ENCODE measurements at regions not wholly inside any gene's neighbourhood (a gene's known extent, or its start where the extent isn't known, plus 50 kb on each side); places are given as distances from the start of the nearest gene placed in this dataset.

GRCh38 chr7:42763137-42763551, 148.7 kb downstream of the C7orf25 start:
- peaks cover 13% of the 10 kb centered on the region for H3K27me3 Mint-ChIP-seq
- H3K27ac Mint-ChIP-seq, result no peak overlapping the region
- peaks cover 4% of the 10 kb centered on the region for H3K9me3 Mint-ChIP-seq (ENCODE audit: low read depth)
- no peak for DNase-seq (ENCODE audit: low spot score, unreplicated experiment)
- no peaks in the 10 kb centered on the region for H3K36me3 Mint-ChIP-seq (ENCODE audit: insufficient read depth)
- no peak for TF ChIP-seq CTCF (IDR thresholded peaks at IDR 0.05; ENCODE audit: unreplicated experiment)
- no peak overlapping the region for H3K4me3 Mint-ChIP-seq (ENCODE audit: low read depth)
- H3K4me1 Mint-ChIP-seq (ENCODE audit: low read depth), result no peaks in the 10 kb centered on the region

- DNase-seq (ENCODE audit: low spot score, unreplicated experiment), result no peak
- H3K4me3 Mint-ChIP-seq (ENCODE audit: low read depth), result no peak overlapping the region
- H3K36me3 Mint-ChIP-seq (ENCODE audit: insufficient read depth), result no peaks in the 10 kb centered on the region
- H3K9me3 Mint-ChIP-seq (ENCODE audit: low read depth), result peaks cover 4% of the 10 kb centered on the region
- H3K4me1 Mint-ChIP-seq (ENCODE audit: low read depth), result no peaks in the 10 kb centered on the region
- H3K27ac Mint-ChIP-seq, result no peak overlapping the region
- TF ChIP-seq CTCF (IDR thresholded peaks at IDR 0.05; ENCODE audit: unreplicated experiment), result no peak
- H3K27me3 Mint-ChIP-seq, result peaks cover 9% of the 10 kb centered on the region
Measured at GRCh38 chr7:42761486-42761885, 150.4 kb downstream of the C7orf25 start.

DNA sequence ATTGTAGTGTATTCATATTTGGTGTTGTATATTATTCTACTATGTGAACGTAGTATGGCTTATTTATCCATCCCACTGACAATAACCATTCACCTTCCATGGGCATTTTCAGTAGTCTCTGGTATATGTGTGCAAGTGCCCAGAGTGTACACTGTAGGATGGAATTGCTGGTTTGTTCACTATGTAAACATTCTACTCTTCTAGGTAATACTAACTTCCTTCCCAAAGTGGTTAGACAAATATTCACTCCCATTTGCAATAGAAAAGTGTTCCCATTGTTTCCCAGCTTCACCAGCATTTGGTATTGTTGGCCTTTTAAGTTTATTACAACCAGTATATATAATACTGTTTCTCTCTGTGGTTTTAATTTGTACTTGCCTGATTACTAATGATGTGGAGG, 153.7 kb downstream of the C7orf25 start:
- H3K27me3 Mint-ChIP-seq, result peaks cover 3% of the 10 kb centered on the region
- no peaks in the 10 kb centered on the region for H3K4me1 Mint-ChIP-seq (ENCODE audit: low read depth)
- H3K9me3 Mint-ChIP-seq (ENCODE audit: low read depth), result peaks cover 4% of the 10 kb centered on the region
- TF ChIP-seq CTCF (IDR thresholded peaks at IDR 0.05; ENCODE audit: unreplicated experiment), result no peak
- H3K36me3 Mint-ChIP-seq (ENCODE audit: insufficient read depth), result no peaks in the 10 kb centered on the region
- no peak overlapping the region for H3K4me3 Mint-ChIP-seq (ENCODE audit: low read depth)
- no peak for DNase-seq (ENCODE audit: low spot score, unreplicated experiment)
- H3K27ac Mint-ChIP-seq, result no peak overlapping the region

DNA sequence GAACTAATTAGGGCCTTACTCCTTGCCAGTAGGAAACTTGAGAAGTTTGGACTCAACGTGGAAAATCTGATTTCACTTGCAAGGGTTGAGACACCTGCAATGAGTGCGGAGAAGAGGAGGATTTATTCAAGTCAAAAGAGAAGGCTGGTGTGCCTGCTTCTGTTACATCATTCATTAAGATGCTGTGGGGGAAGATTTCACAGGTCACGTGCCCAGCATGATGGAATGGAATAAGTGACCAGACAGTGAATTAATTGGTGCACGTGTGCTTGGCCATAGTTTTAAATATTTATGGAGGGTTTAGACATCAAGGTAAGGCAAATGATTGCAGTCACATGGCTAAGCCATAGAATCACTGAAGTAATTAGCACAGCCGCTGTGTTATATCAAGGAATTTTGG, 155.0 kb downstream of the C7orf25 start:
- no peaks in the 10 kb centered on the region for H3K4me1 Mint-ChIP-seq (ENCODE audit: low read depth)
- H3K4me3 Mint-ChIP-seq (ENCODE audit: low read depth), result no peak overlapping the region
- peaks cover 4% of the 10 kb centered on the region for H3K9me3 Mint-ChIP-seq (ENCODE audit: low read depth)

GRCh38 chr7:42753811-42754363, 158.0 kb downstream of the C7orf25 start:
- Mint-ChIP-seq H3K36me3 (ENCODE audit: insufficient read depth) (no peaks in the 10 kb centered on the region), H3K27ac (no peak overlapping the region), H3K4me3 (ENCODE audit: low read depth) (no peak overlapping the region), H3K27me3 (no peaks in the 10 kb centered on the region), H3K4me1 (ENCODE audit: low read depth) (no peaks in the 10 kb centered on the region), H3K9me3 (ENCODE audit: low read depth) (peaks cover 12% of the 10 kb centered on the region)
- no peak for TF ChIP-seq CTCF (IDR thresholded peaks at IDR 0.05; ENCODE audit: unreplicated experiment)
- DNase-seq (ENCODE audit: low spot score, unreplicated experiment), result no peak

More for the DNA sequence above, 155.0 kb downstream of the C7orf25 start:
- Mint-ChIP-seq H3K27ac (no peak overlapping the region), H3K27me3 (no peaks in the 10 kb centered on the region), H3K36me3 (ENCODE audit: insufficient read depth) (no peaks in the 10 kb centered on the region)
- TF ChIP-seq CTCF (IDR thresholded peaks at IDR 0.05; ENCODE audit: unreplicated experiment), result no peak
- DNase-seq (ENCODE audit: low spot score, unreplicated experiment), result no peak
